HCT116 (cell line): ENCODE measurements at regions not wholly inside any gene's neighbourhood (a gene's known extent, or its start where the extent isn't known, plus 50 kb on each side); places are given as distances from the start of the nearest gene placed in this dataset.

Source experiments
- ATAC-seq: fragments of 200-7000 bp; cut with Tn5 transposase; 2 replicates; pipeline ENCODE4 v1.9.1; 2020; ENCODE audit warnings: mild to moderate bottlenecking, moderate library complexity
- BruUV-seq: library from RNA; stranded (reverse); fragments of 400-500 nt; replicated peaks from 2 replicates; lab custom pipeline; 2021; lab: Mats Ljungman, UMichigan
- CTCF ChIA-PET: fragments of 300-600 bp; sonication (Branson Sonifier 250); formaldehyde crosslinking; loops from one replicate; lab custom pipeline; 2021; ENCODE audit warnings: antibody characterized with exemption; lab: Charles Lee
- POLR2A ChIA-PET: fragments of 300-600, 350-600 bp; sonication (Branson Sonifier 250); formaldehyde crosslinking; loops from one replicate; lab custom pipeline; 2021; ENCODE audit warnings: antibody characterized with exemption; lab: Charles Lee
- RAD21 ChIA-PET, 2 experiments: fragments of 300-600 bp; sonication (Branson Sonifier 250); formaldehyde crosslinking; loops; one replicate each; lab custom pipeline; 2023; ENCODE audit warnings: low total read pairs in 2 of 2; ENCODE audit not compliant: uncharacterized antibody in 2 of 2, unreplicated experiment in 2 of 2, low non-redundant PET in 1 of 2; lab: Charles Lee
- DNase-seq: peaks from one replicate; pipeline ENCODE4 v3.0.0-alpha.2; 2010; ENCODE audit warnings: low read depth, low spot score
- H2AFZ ChIP-seq: fragments of 200-600 bp; shearing (Covaris generic), sonication (generic); 2 replicates; pipeline ENCODE4 v1.6.1; 2017; ENCODE audit warnings: low read depth, mixed run types, mixed read lengths, antibody characterized with exemption, low read length; ENCODE audit not compliant: poor library complexity, severe bottlenecking
- H3K27ac ChIP-seq: 2 replicates; pipeline ENCODE4 v1.5.1; 2012; ENCODE audit warnings: low read depth, low read length
- H3K27me3 ChIP-seq: fragments of 200-600 bp; sonication (generic); 2 replicates; pipeline ENCODE4 v1.6.1; 2016; ENCODE audit warnings: mixed run types, low read length, mixed read lengths; ENCODE audit not compliant: insufficient read depth
- H3K36me3 ChIP-seq, 2 experiments: fragments of 200-500 bp in 1 of 2; fragments of 200-600 bp in 1 of 2; sonication (Bioruptor generic) in 1 of 2; sonication (generic) in 1 of 2; 2 replicates each; pipeline versions ENCODE4 v1.5.1 to v1.6.1; 2014 to 2016; ENCODE audit warnings: low read length in 2 of 2, inconsistent platforms in 1 of 2, mixed read lengths in 1 of 2, mixed run types in 1 of 2; ENCODE audit not compliant: insufficient read depth in 2 of 2, control insufficient read depth in 1 of 2
- H3K4me1 ChIP-seq, 2 experiments: fragments of 200-600 bp in 1 of 2; sonication (generic) in 1 of 2; 2 replicates each; pipeline versions ENCODE4 v1.5.1 to v1.6.1; 2012 to 2017; ENCODE audit warnings: low read length in 2 of 2, inconsistent platforms in 1 of 2, mild to moderate bottlenecking in 1 of 2, mixed read lengths in 1 of 2, mixed run types in 1 of 2, moderate library complexity in 1 of 2; ENCODE audit not compliant: insufficient read depth in 2 of 2, control insufficient read depth in 1 of 2
- H3K4me2 ChIP-seq: fragments of 200-600 bp; sonication (generic); 2 replicates; pipeline ENCODE4 v1.6.1; 2017; ENCODE audit warnings: mixed run types, low read length, mixed read lengths
- H3K4me3 ChIP-seq, 2 experiments: fragments of 200-600 bp in 1 of 2; sonication (generic) in 1 of 2; replicated peaks in 1 of 2; 2 replicates each; pipeline ENCODE4 v1.5.1; 2011 to 2016; ENCODE audit warnings: low read length in 2 of 2, control low read depth in 1 of 2, low read depth in 1 of 2, mild to moderate bottlenecking in 1 of 2, mixed read lengths in 1 of 2, mixed run types in 1 of 2
- H3K79me2 ChIP-seq: fragments of 200-600 bp; sonication (generic); 2 replicates; pipeline ENCODE4 v1.6.1; 2017; ENCODE audit warnings: mild to moderate bottlenecking, mixed run types, low read length, moderate library complexity, mixed read lengths; ENCODE audit not compliant: insufficient read depth
- H3K9ac ChIP-seq: fragments of 200-600 bp; sonication (generic); 2 replicates; pipeline ENCODE4 v1.6.1; 2016; ENCODE audit warnings: low read length, mixed read lengths
- H3K9me2 ChIP-seq: fragments of 200-600 bp; sonication (generic), shearing (Covaris generic); 2 replicates; pipeline ENCODE4 v1.6.1; 2017; ENCODE audit warnings: mixed run types, mild to moderate bottlenecking, moderate library complexity; ENCODE audit not compliant: insufficient read depth
- H3K9me3 ChIP-seq, 2 experiments: fragments of 200-500 bp in 1 of 2; fragments of 200-600 bp in 1 of 2; sonication (Bioruptor generic) in 1 of 2; sonication (generic) in 1 of 2; 2 replicates each; pipeline ENCODE4 v1.6.1; 2014 to 2017; ENCODE audit warnings: low read length in 2 of 2, mixed read lengths in 2 of 2, inconsistent platforms in 1 of 2, low read depth in 1 of 2, mild to moderate bottlenecking in 1 of 2, mixed run types in 1 of 2, moderate library complexity in 1 of 2; ENCODE audit not compliant: control insufficient read depth in 1 of 2, insufficient read depth in 1 of 2
- H4K20me1 ChIP-seq: fragments of 200-600 bp; sonication (generic), shearing (Covaris generic); 2 replicates; pipeline ENCODE4 v1.6.1; 2017; ENCODE audit warnings: mixed run types, mild to moderate bottlenecking, moderate library complexity; ENCODE audit not compliant: insufficient read depth
- ATF3 ChIP-seq: IDR thresholded peaks from 2 replicates; pipeline ENCODE4 v1.6.1; 2012
- JUND ChIP-seq: IDR thresholded peaks from 2 replicates; pipeline ENCODE4 v1.6.1; 2012
- MAX ChIP-seq: IDR thresholded peaks from 2 replicates; pipeline ENCODE4 v1.6.1; 2012
- POLR2A ChIP-seq: IDR thresholded peaks from 2 replicates; pipeline ENCODE4 v1.7.0; 2011; ENCODE audit warnings: borderline replicate concordance; ENCODE audit not compliant: insufficient read depth, insufficient read length; ENCODE audit errors: extremely low read depth
- POLR2AphosphoS5 ChIP-seq: IDR thresholded peaks from 2 replicates; pipeline ENCODE4 v1.6.1; 2011; ENCODE audit warnings: mild to moderate bottlenecking, low read depth, low read length, moderate library complexity
- RAD21 ChIP-seq: IDR thresholded peaks from 2 replicates; pipeline ENCODE4 v1.6.1; 2012; ENCODE audit warnings: low read depth, mild to moderate bottlenecking
- SRF ChIP-seq: IDR thresholded peaks from 2 replicates; pipeline ENCODE4 v1.6.1; 2012; ENCODE audit warnings: low read depth
- ZNF274 ChIP-seq: fragments of 200-500 bp; sonication (Bioruptor generic); IDR thresholded peaks from 2 replicates; pipeline ENCODE4 v1.6.1; 2014; ENCODE audit warnings: mild to moderate bottlenecking, low read depth, low read length, inconsistent platforms
- intact Hi-C: fragments of 100-400 bp; cut with micrococcal nuclease; formaldehyde crosslinking; loops from 2 replicates; pipeline ENCODE4 v1.10.0; 2022
- TF ChIP-seq, protein P1 (sequence below), 3 experiments: fragments of 200-600 bp in 1 of 3; sonication (generic) in 1 of 3; IDR thresholded peaks in 2 of 3; conservative IDR thresholded peaks in 1 of 3; 2 replicates each; pipeline ENCODE4 v1.5.1; 2012 to 2017; ENCODE audit warnings: low read depth in 2 of 3, low read length in 2 of 3, antibody characterized with exemption in 1 of 3, borderline replicate concordance in 1 of 3, control low read depth in 1 of 3, mild to moderate bottlenecking in 1 of 3, mixed read lengths in 1 of 3, mixed run types in 1 of 3, moderate library complexity in 1 of 3; ENCODE audit not compliant: insufficient read depth in 1 of 3

DNA sequence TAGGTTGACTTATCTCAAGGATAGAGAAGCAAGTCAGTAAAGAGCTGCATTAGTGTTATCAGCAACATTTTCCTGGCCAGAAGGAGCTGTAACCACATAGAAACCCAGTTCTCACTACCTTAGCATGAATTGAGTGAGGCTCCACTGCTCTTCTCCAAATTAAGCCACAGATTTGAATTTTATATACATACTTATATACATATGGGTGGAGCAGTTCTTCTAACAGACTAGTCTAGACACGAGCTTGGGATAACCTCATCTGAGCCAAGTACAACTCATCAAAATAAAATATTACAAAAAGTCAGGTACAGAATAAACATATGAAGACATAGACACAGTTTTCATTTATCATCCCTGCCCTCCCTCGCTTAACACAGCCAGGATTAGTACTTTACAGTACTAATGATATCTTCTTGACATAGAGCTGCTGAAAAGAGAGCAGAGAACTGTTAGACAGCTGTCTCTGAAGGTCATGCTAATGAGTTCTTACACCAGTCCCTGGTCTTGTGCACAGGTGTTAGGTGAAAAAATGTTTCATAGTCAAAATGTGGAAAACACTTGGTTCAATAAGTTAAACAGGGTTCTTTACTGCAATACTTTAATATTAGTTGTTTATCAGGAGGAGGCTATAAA, 147.4 kb upstream of the HTR1E start:
- Histone ChIP-seq H3K4me3 (no peak overlapping the region), H3K9me2 (no peaks in the 10 kb centered on the region), H3K4me1 (no peaks in the 10 kb centered on the region), H3K79me2 (no peaks in the 10 kb centered on the region), H3K9ac (no peak overlapping the region), H3K27ac (no peak overlapping the region), H3K27me3 (peaks cover 9% of the 10 kb centered on the region), H2AFZ (no peak overlapping the region), H3K36me3 (no peaks in the 10 kb centered on the region), H4K20me1 (no peaks in the 10 kb centered on the region), H3K9me3 (no peaks in the 10 kb centered on the region)
- intact Hi-C loops, result no loop called here
- no TSS peak for BruUV-seq
- TF ChIP-seq MAX (no peak), POLR2AphosphoS5 (no peak), SRF (no peak), ATF3 (no peak), POLR2A (no peak), RAD21 (no peak), ZNF274 (no peak), JUND (no peak)
- TF ChIP-seq, protein P1, sequence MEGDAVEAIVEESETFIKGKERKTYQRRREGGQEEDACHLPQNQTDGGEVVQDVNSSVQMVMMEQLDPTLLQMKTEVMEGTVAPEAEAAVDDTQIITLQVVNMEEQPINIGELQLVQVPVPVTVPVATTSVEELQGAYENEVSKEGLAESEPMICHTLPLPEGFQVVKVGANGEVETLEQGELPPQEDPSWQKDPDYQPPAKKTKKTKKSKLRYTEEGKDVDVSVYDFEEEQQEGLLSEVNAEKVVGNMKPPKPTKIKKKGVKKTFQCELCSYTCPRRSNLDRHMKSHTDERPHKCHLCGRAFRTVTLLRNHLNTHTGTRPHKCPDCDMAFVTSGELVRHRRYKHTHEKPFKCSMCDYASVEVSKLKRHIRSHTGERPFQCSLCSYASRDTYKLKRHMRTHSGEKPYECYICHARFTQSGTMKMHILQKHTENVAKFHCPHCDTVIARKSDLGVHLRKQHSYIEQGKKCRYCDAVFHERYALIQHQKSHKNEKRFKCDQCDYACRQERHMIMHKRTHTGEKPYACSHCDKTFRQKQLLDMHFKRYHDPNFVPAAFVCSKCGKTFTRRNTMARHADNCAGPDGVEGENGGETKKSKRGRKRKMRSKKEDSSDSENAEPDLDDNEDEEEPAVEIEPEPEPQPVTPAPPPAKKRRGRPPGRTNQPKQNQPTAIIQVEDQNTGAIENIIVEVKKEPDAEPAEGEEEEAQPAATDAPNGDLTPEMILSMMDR (IDR thresholded peaks at IDR 0.05 in 2 of 3, conservative IDR thresholded peaks at IDR 0.05 in 1 of 3; ENCODE audit: borderline replicate concordance in 1 of 3, insufficient read depth in 1 of 3, low read depth in 2 of 3, low read length in 2 of 3), result no peak
- TF ChIP-seq, all 23 proteins: peak for 0
- H3K4me2 ChIP-seq, result no peak overlapping the region
- no peak for ATAC-seq
- DNase-seq, result no peak
- ChIA-PET RAD21 (no interaction called here), POLR2A (no interaction called here), CTCF (no interaction called here)
